Esophagus muscularis mucosa (tissue), 4 donors: ENCODE measurements at regions not wholly inside any gene's neighbourhood (a gene's known extent, or its start where the extent isn't known, plus 50 kb on each side); places are given as distances from the start of the nearest gene placed in this dataset.

Experiments used
- DNase-seq: peaks from one replicate; pipeline ENCODE4 v3.0.0-alpha.2; 2017; ENCODE audit errors: extremely low spot score
- H3K27ac ChIP-seq, 4 donors: fragments of 200-600 bp; sonication (generic); replicated peaks in 1 of 4; 1 replicate in 3 of 4; 2 replicates in 1 of 4; pipeline ENCODE4 v1.5.1; 2016 to 2019; ENCODE audit warnings: mild to moderate bottlenecking in 1 of 4
- H3K27me3 ChIP-seq, 4 donors: fragments of 200-600 bp; sonication (generic); one replicate each; pipeline versions ENCODE4 v1.5.1 to v1.6.0; 2016 to 2019
- H3K36me3 ChIP-seq, 4 donors: fragments of 200-600 bp; sonication (generic); one replicate each; pipeline ENCODE4 v1.5.1; 2016 to 2019
- H3K4me1 ChIP-seq, 4 donors: fragments of 200-600 bp; sonication (generic); one replicate each; pipeline ENCODE4 v1.5.1; 2016 to 2019
- H3K4me3 ChIP-seq, 4 donors: fragments of 200-600 bp; sonication (generic); 1 replicate in 2 of 4; 2 replicates in 2 of 4; pipeline ENCODE4 v1.5.1; 2016 to 2019; ENCODE audit warnings: mild to moderate bottlenecking in 4 of 4, moderate library complexity in 1 of 4
- H3K9me3 ChIP-seq, 4 donors: fragments of 200-600 bp; sonication (generic); 1 replicate in 3 of 4; 2 replicates in 1 of 4; pipeline ENCODE4 v1.5.1; 2016 to 2019
- CTCF ChIP-seq, 3 experiments: fragments of 200-600 bp in 2 of 3; fragments of 450-650 bp in 1 of 3; sonication (generic) in 2 of 3; IDR thresholded peaks; one replicate each; pipeline ENCODE4 v1.5.1; 2017 to 2019; ENCODE audit warnings: antibody characterized with exemption in 3 of 3, mild to moderate bottlenecking in 2 of 3, moderate library complexity in 1 of 3
- EP300 ChIP-seq: sonication (generic); formaldehyde crosslinking; IDR thresholded peaks from one replicate; pipeline ENCODE4 v1.6.1; 2017; ENCODE audit warnings: antibody characterized with exemption
- POLR2A ChIP-seq: fragments of 450-650 bp; IDR thresholded peaks from one replicate; pipeline ENCODE4 v1.6.1; 2017; ENCODE audit warnings: antibody characterized with exemption, moderate library complexity, mild to moderate bottlenecking, low read depth
- POLR2AphosphoS5 ChIP-seq, 2 donors: sonication (generic); formaldehyde crosslinking; IDR thresholded peaks; one replicate each; pipeline ENCODE4 v1.6.1; 2017; ENCODE audit warnings: antibody characterized with exemption in 2 of 2
- WGBS: methylation state at CpG from one replicate; pipeline ENCODE4 v1.1.5; 2018; 5-methylcytosine and 5-hydroxymethylcytosine counted together
- intact Hi-C: fragments of 100-400 bp; cut with DNase I; formaldehyde crosslinking; loops from one replicate; pipeline ENCODE4 v1.15.1; 2023

- H3K27me3 ChIP-seq, result no peaks in the 10 kb centered on the region
- 83% methylated on average over 12 of the region's 12 CpGs for WGBS
- intact Hi-C loops, result loop anchor here (5.0 kb wide), 1 partner anchor 109 kb away; no protein-coding TSS in a partner anchor
These were observed 67.7 kb upstream of the ARL4D start for GRCh38 chr17:43330876-43331639.

GRCh38 chr17:43329183-43329582 lies 69.6 kb upstream of the ARL4D start:
- H3K4me1 ChIP-seq, result peaks cover 6 to 7% (median 6%) of the 10 kb centered on the region in 4 donors
- no peaks in the 10 kb centered on the region for H3K36me3 ChIP-seq
- H3K27me3 ChIP-seq, result no peaks in the 10 kb centered on the region
- H3K4me3 ChIP-seq, result no peak overlapping the region
- 92% methylated on average over 6 of the region's 6 CpGs for WGBS
- TF ChIP-seq CTCF (IDR thresholded peaks at IDR 0.05) (no peak), POLR2A (no peak), EP300 (no peak), POLR2AphosphoS5 (IDR thresholded peaks at IDR 0.05) (no peak)
- intact Hi-C loops, result no loop called here
- DNase-seq, result no peak
- H3K27ac ChIP-seq, result no peak overlapping the region
- H3K9me3 ChIP-seq, result no peaks in the 10 kb centered on the region

More at GRCh38 chr17:43330876-43331639, 67.7 kb upstream of the ARL4D start:
- no peaks in the 10 kb centered on the region for H3K36me3 ChIP-seq
- TF ChIP-seq POLR2A, result no peak
- DNase-seq, result no peak
- no peak overlapping the region for H3K4me3 ChIP-seq
- no peak overlapping the region for H3K27ac ChIP-seq
- peaks cover 6 to 14% (median 10%) of the 10 kb centered on the region in 4 donors for H3K4me1 ChIP-seq
- H3K9me3 ChIP-seq, result no peaks in the 10 kb centered on the region

- Histone ChIP-seq H3K4me1 (peaks cover 1 to 2% (median 1%) of the 10 kb centered on the region in 4 donors), H3K9me3 (no peaks in the 10 kb centered on the region), H3K4me3 (no peak overlapping the region), H3K27ac (no peak overlapping the region), H3K36me3 (no peaks in the 10 kb centered on the region), H3K27me3 (no peaks in the 10 kb centered on the region)
- no peak for TF ChIP-seq EP300
- no peak for TF ChIP-seq POLR2A
- TF ChIP-seq POLR2AphosphoS5 (IDR thresholded peaks at IDR 0.05), result no peak
- TF ChIP-seq CTCF (IDR thresholded peaks at IDR 0.05), result no peak
- intact Hi-C loops, result no loop called here
- no peak for DNase-seq
- WGBS, result 89% methylated on average over 3 of the region's 3 CpGs
These were observed 70.1 kb upstream of the ARL4D start for GRCh38 chr17:43328650-43329049.

- intact Hi-C loops, result no loop called here
- H3K4me1 ChIP-seq, result no peaks in the 10 kb centered on the region
- no peaks in the 10 kb centered on the region for H3K9me3 ChIP-seq
- H3K4me3 ChIP-seq, result no peak overlapping the region
- no peak for DNase-seq
- H3K36me3 ChIP-seq, result no peaks in the 10 kb centered on the region
- no peak overlapping the region for H3K27ac ChIP-seq
- no peaks in the 10 kb centered on the region for H3K27me3 ChIP-seq
- WGBS, result 88% methylated on average over 9 of the region's 9 CpGs
- TF ChIP-seq CTCF (IDR thresholded peaks at IDR 0.05), result no peak
- no peak for TF ChIP-seq POLR2A
- TF ChIP-seq POLR2AphosphoS5 (IDR thresholded peaks at IDR 0.05), result no peak
- no peak for TF ChIP-seq EP300
These were observed 70.9 kb upstream of the ARL4D start for GRCh38 chr17:43327834-43328420.

GRCh38 chr17:43327421-43327820 lies 71.4 kb upstream of the ARL4D start:
- H3K36me3 ChIP-seq, result no peaks in the 10 kb centered on the region
- no peak overlapping the region for H3K27ac ChIP-seq
- H3K27me3 ChIP-seq, result no peaks in the 10 kb centered on the region
- no peaks in the 10 kb centered on the region for H3K4me1 ChIP-seq
- H3K9me3 ChIP-seq, result no peaks in the 10 kb centered on the region
- TF ChIP-seq EP300 (no peak), CTCF (IDR thresholded peaks at IDR 0.05) (no peak), POLR2AphosphoS5 (IDR thresholded peaks at IDR 0.05) (no peak), POLR2A (no peak)
- intact Hi-C loops, result no loop called here
- 79% methylated on average over 4 of the region's 4 CpGs for WGBS
- H3K4me3 ChIP-seq, result no peak overlapping the region
- no peak for DNase-seq
